HepG2 (cell line): ENCODE measurements at regions not wholly inside any gene's neighbourhood (a gene's known extent, or its start where the extent isn't known, plus 50 kb on each side); places are given as distances from the start of the nearest gene placed in this dataset.
A peak's percentile ranks its signal among the peaks of the same experiment; 100 is the strongest.

Source experiments
- CEBPG ChIP-seq: IDR thresholded peaks from 2 replicates; pipeline ENCODE4 v1.6.1; 2016
- GZF1 ChIP-seq: sonication (generic); formaldehyde crosslinking; IDR thresholded peaks from 2 replicates; pipeline ENCODE4 v1.5.1; 2020; ENCODE audit warnings: mild to moderate bottlenecking, missing genetic modification reagents
- HMGA1 ChIP-seq: sonication (generic); formaldehyde crosslinking; conservative IDR thresholded peaks from 2 replicates; pipeline ENCODE4 v1.4.0; 2020; ENCODE audit warnings: missing genetic modification reagents
- MAF1 ChIP-seq: sonication (generic); formaldehyde crosslinking; IDR thresholded peaks from 2 replicates; pipeline ENCODE4 v1.5.0; 2020; ENCODE audit warnings: missing genetic modification reagents, borderline replicate concordance
- MAFG ChIP-seq: sonication (generic); formaldehyde crosslinking; IDR thresholded peaks from 2 replicates; pipeline ENCODE4 v1.5.1; 2020; ENCODE audit warnings: mild to moderate bottlenecking, missing genetic modification reagents
- MAFK ChIP-seq, 2 experiments: IDR thresholded peaks in 1 of 2; conservative IDR thresholded peaks in 1 of 2; 2 replicates each; pipeline ENCODE4 v1.6.1; 2011; ENCODE audit warnings: improper control_type of control experiment in 2 of 2, low read length in 2 of 2
- NR2F2 ChIP-seq: IDR thresholded peaks from 2 replicates; pipeline ENCODE4 v1.6.1; 2012; ENCODE audit warnings: low read depth, inconsistent platforms, borderline replicate concordance
- PHF20 ChIP-seq: sonication (generic); formaldehyde crosslinking; IDR thresholded peaks from 2 replicates; pipeline ENCODE4 v1.5.0; 2020; ENCODE audit warnings: mild to moderate bottlenecking, missing genetic modification reagents
- SPEN ChIP-seq: sonication (generic); formaldehyde crosslinking; IDR thresholded peaks from 2 replicates; pipeline ENCODE4 v1.5.1; 2020; ENCODE audit warnings: low read depth, mild to moderate bottlenecking, missing genetic modification reagents
- TMF1 ChIP-seq: sonication (generic); formaldehyde crosslinking; IDR thresholded peaks from 2 replicates; pipeline ENCODE4 v1.8.1; 2022; ENCODE audit warnings: low read depth, missing genetic modification reagents
- ZEB1 ChIP-seq: IDR thresholded peaks from 2 replicates; pipeline ENCODE4 v1.6.1; 2012; ENCODE audit warnings: mild to moderate bottlenecking, low read depth, inconsistent platforms; ENCODE audit not compliant: insufficient replicate concordance
- ZNF18 ChIP-seq: sonication (generic); formaldehyde crosslinking; IDR thresholded peaks from 2 replicates; pipeline ENCODE4 v1.8.0; 2022; ENCODE audit warnings: mild to moderate bottlenecking, missing genetic modification reagents; ENCODE audit not compliant: insufficient replicate concordance
- ZNF33A ChIP-seq: sonication (generic); formaldehyde crosslinking; IDR thresholded peaks from 2 replicates; pipeline ENCODE4 v1.5.1; 2020; ENCODE audit warnings: missing genetic modification reagents, mild to moderate bottlenecking, moderate library complexity, borderline replicate concordance
- ZNF484 ChIP-seq: sonication (generic); formaldehyde crosslinking; IDR thresholded peaks from 2 replicates; pipeline ENCODE4 v1.5.1; 2020; ENCODE audit warnings: mild to moderate bottlenecking, low read depth, missing genetic modification reagents, borderline replicate concordance
- ZNF562 ChIP-seq: sonication (generic); formaldehyde crosslinking; IDR thresholded peaks from 2 replicates; pipeline ENCODE4 v1.8.0; 2022; ENCODE audit warnings: missing genetic modification reagents, borderline replicate concordance
- ZNF577 ChIP-seq: sonication (generic); formaldehyde crosslinking; IDR thresholded peaks from 2 replicates; pipeline ENCODE4 v1.4.0; 2020; ENCODE audit warnings: mild to moderate bottlenecking, low read depth, missing genetic modification reagents, borderline replicate concordance
- ZNF713 ChIP-seq: sonication (generic); formaldehyde crosslinking; IDR thresholded peaks from 2 replicates; pipeline ENCODE4 v1.4.0; 2020; ENCODE audit warnings: mild to moderate bottlenecking, missing genetic modification reagents
- ZNF747 ChIP-seq: sonication (generic); formaldehyde crosslinking; IDR thresholded peaks from 2 replicates; pipeline ENCODE4 v1.8.1; 2023; ENCODE audit warnings: missing genetic modification reagents, mild to moderate bottlenecking, borderline replicate concordance
- TF ChIP-seq, protein P1 (sequence below): sonication (generic); formaldehyde crosslinking; IDR thresholded peaks from 2 replicates; pipeline ENCODE4 v1.5.1; 2020; ENCODE audit warnings: missing genetic modification reagents, mild to moderate bottlenecking, borderline replicate concordance
- TF ChIP-seq, protein P2 (sequence below): sonication (generic); formaldehyde crosslinking; IDR thresholded peaks from 2 replicates; pipeline ENCODE4 v1.8.1; 2022; ENCODE audit warnings: low read depth, mild to moderate bottlenecking, missing genetic modification reagents
- TF ChIP-seq, protein P3 (sequence below): sonication (generic); formaldehyde crosslinking; IDR thresholded peaks from 2 replicates; pipeline ENCODE4 v1.5.0; 2020; ENCODE audit warnings: mild to moderate bottlenecking, missing genetic modification reagents

- TF ChIP-seq, protein P1, sequence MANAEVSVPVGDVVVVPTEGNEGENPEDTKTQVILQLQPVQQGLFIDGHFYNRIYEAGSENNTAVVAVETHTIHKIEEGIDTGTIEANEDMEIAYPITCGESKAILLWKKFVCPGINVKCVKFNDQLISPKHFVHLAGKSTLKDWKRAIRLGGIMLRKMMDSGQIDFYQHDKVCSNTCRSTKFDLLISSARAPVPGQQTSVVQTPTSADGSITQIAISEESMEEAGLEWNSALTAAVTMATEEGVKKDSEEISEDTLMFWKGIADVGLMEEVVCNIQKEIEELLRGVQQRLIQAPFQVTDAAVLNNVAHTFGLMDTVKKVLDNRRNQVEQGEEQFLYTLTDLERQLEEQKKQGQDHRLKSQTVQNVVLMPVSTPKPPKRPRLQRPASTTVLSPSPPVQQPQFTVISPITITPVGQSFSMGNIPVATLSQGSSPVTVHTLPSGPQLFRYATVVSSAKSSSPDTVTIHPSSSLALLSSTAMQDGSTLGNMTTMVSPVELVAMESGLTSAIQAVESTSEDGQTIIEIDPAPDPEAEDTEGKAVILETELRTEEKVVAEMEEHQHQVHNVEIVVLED (CRISPR knock-in tag) = peak; percentile 67; the same call in 1 of the 2 replicates
- TF ChIP-seq PHF20 (no peak; the same call in 1 of the 2 replicates), SPEN (peak; percentile 89), ZNF562 (CRISPR knock-in tag) (peak; percentile 55; the same call in 1 of the 2 replicates), MAF1 (no peak), GZF1 (CRISPR knock-in tag) (peak; percentile 59; the same call in 1 of the 2 replicates), TMF1 (0 out of 2 replicates have a peak, but pooled peaks have one; percentile 64), ZNF33A (CRISPR knock-in tag) (no peak), MAFK (conservative IDR thresholded peaks at IDR 0.05 in 1 of 2, IDR thresholded peaks at IDR 0.05 in 1 of 2; ENCODE audit: low read length in 2 of 2) (no peak), ZNF484 (no peak), MAFG (no peak), ZNF713 (CRISPR knock-in tag) (0 out of 2 replicates have a peak, but pooled peaks have one; percentile 79), HMGA1 (no peak), ZEB1 (peak; percentile 85), ZNF577 (CRISPR knock-in tag) (no peak; the same call in 1 of the 2 replicates), NR2F2 (peak; percentile 97), CEBPG (CRISPR knock-in tag) (peak; percentile 98), ZNF747 (CRISPR knock-in tag) (peak; percentile 87; the same call in 1 of the 2 replicates), ZNF18 (CRISPR knock-in tag) (peak; percentile 35)
- TF ChIP-seq, protein P2, sequence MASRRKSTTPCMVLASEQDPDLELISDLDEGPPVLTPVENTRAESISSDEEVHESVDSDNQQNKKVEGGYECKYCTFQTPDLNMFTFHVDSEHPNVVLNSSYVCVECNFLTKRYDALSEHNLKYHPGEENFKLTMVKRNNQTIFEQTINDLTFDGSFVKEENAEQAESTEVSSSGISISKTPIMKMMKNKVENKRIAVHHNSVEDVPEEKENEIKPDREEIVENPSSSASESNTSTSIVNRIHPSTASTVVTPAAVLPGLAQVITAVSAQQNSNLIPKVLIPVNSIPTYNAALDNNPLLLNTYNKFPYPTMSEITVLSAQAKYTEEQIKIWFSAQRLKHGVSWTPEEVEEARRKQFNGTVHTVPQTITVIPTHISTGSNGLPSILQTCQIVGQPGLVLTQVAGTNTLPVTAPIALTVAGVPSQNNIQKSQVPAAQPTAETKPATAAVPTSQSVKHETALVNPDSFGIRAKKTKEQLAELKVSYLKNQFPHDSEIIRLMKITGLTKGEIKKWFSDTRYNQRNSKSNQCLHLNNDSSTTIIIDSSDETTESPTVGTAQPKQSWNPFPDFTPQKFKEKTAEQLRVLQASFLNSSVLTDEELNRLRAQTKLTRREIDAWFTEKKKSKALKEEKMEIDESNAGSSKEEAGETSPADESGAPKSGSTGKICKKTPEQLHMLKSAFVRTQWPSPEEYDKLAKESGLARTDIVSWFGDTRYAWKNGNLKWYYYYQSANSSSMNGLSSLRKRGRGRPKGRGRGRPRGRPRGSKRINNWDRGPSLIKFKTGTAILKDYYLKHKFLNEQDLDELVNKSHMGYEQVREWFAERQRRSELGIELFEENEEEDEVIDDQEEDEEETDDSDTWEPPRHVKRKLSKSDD (CRISPR knock-in tag) = peak; percentile 90
- TF ChIP-seq, protein P3, sequence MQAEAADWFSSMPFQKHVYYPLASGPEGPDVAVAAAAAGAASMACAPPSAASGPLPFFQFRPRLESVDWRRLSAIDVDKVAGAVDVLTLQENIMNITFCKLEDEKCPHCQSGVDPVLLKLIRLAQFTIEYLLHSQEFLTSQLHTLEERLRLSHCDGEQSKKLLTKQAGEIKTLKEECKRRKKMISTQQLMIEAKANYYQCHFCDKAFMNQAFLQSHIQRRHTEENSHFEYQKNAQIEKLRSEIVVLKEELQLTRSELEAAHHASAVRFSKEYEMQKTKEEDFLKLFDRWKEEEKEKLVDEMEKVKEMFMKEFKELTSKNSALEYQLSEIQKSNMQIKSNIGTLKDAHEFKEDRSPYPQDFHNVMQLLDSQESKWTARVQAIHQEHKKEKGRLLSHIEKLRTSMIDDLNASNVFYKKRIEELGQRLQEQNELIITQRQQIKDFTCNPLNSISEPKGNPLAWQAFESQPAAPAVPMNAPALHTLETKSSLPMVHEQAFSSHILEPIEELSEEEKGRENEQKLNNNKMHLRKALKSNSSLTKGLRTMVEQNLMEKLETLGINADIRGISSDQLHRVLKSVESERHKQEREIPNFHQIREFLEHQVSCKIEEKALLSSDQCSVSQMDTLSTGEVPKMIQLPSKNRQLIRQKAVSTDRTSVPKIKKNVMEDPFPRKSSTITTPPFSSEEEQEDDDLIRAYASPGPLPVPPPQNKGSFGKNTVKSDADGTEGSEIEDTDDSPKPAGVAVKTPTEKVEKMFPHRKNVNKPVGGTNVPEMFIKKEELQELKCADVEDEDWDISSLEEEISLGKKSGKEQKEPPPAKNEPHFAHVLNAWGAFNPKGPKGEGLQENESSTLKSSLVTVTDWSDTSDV (CRISPR knock-in tag) = no peak
Observed at GRCh38 chr19:56955637-56956216, 115.2 kb upstream of the PEG3 start (continued).
